Aorta (tissue), 5 donors: ENCODE measurements at regions not wholly inside any gene's neighbourhood (a gene's known extent, or its start where the extent isn't known, plus 50 kb on each side); places are given as distances from the start of the nearest gene placed in this dataset.

Experiments used
- ATAC-seq: fragments of 200-7000 bp; cut with Tn5 transposase; one replicate; pipeline ENCODE4 v1.9.1; 2022; ENCODE audit warnings: moderate library complexity; ENCODE audit not compliant: low FRiP score
- DNase-seq, 2 donors: peaks; one replicate each; pipeline ENCODE4 v3.0.0-alpha.2; 2020
- H3K27ac ChIP-seq, 2 donors: one replicate each; pipeline ENCODE4 v1.5.1; 2013; ENCODE audit warnings: low read length in 2 of 2, mild to moderate bottlenecking in 2 of 2, moderate library complexity in 2 of 2, control low read depth in 1 of 2, inconsistent platforms in 1 of 2, low read depth in 1 of 2
- H3K27me3 ChIP-seq, 2 donors: one replicate each; pipeline ENCODE4 v1.6.1; 2013; ENCODE audit warnings: control low read depth in 1 of 2, low read length in 1 of 2, mild to moderate bottlenecking in 1 of 2, moderate library complexity in 1 of 2; ENCODE audit not compliant: insufficient read depth in 2 of 2, control insufficient read depth in 1 of 2
- H3K36me3 ChIP-seq, 2 donors: one replicate each; pipeline ENCODE4 v1.6.1; 2013; ENCODE audit warnings: control low read depth in 1 of 2, low read length in 1 of 2, mild to moderate bottlenecking in 1 of 2; ENCODE audit not compliant: insufficient read depth in 2 of 2, control insufficient read depth in 1 of 2
- H3K4me1 ChIP-seq, 2 donors: one replicate each; pipeline ENCODE4 v1.6.1; 2013; ENCODE audit warnings: low read length in 2 of 2, control low read depth in 1 of 2, mild to moderate bottlenecking in 1 of 2, moderate library complexity in 1 of 2; ENCODE audit not compliant: insufficient read depth in 2 of 2, control insufficient read depth in 1 of 2
- H3K4me3 ChIP-seq, 2 donors: one replicate each; pipeline ENCODE4 v1.5.1; 2013; ENCODE audit warnings: low read length in 2 of 2, control low read depth in 1 of 2, mild to moderate bottlenecking in 1 of 2
- H3K9me3 ChIP-seq: one replicate; pipeline ENCODE4 v1.6.1; 2013; ENCODE audit warnings: mild to moderate bottlenecking, low read length; ENCODE audit not compliant: control insufficient read depth
- WGBS, 2 donors: extraction: QIAGEN DNeasy Blood & Tissue Kit; methylation state at CpG; one replicate each; pipeline ENCODE4 v1.1.7; 2013; 5-methylcytosine and 5-hydroxymethylcytosine counted together
- intact Hi-C, 2 donors: fragments of 100-400 bp; cut with DNase I; formaldehyde crosslinking; loops; one replicate each; pipeline versions ENCODE4 v1.14.2 to v1.15.0; 2022
- donor health status: healthy with polysubstance abuse.
- donor health status: Bipolar disorder and iron deficiency.
- donor health status: DM: no; HTN: no; CAD: no.
- donor health status: DM: no; HTN: no; CAD: no.
- donor health status: DM: yes; HTN: yes; CAD: no.

GRCh38 chr1:14082331-14082730 is 382.3 kb downstream of the PRDM2 start:
- Histone ChIP-seq H3K27me3 (no peaks in the 10 kb centered on the region), H3K27ac (no peak overlapping the region), H3K4me3 (no peak overlapping the region), H3K4me1 (no peaks in the 10 kb centered on the region), H3K9me3 (no peaks in the 10 kb centered on the region), H3K36me3 (no peaks in the 10 kb centered on the region)
- intact Hi-C loops: no loop called here
- 59 to 74% methylated on average over 5 of the region's 5 CpGs for WGBS, 2 donors
- DNase-seq (no peak), ATAC-seq (no peak)

DNA sequence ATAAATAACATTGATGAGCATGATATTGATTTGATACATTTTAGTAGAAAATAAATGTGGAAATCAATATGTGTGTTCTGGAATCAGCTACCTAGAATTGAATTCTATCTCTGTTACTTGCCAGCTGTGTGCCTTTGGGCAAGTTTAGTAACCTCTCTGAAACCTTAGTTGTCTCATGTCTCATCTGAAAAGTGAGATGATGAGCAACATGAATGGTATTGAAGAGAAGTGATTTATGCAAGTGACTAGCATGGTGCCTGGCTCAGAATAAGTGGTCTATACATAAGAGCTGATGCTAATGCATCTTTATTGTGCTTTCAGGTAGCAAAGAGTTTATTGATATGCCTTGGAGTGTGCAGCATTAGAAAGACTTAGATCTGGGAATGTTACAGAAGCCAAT is 383.3 kb downstream of the PRDM2 start:
- Histone ChIP-seq H3K4me1 (no peaks in the 10 kb centered on the region), H3K27me3 (no peaks in the 10 kb centered on the region), H3K36me3 (no peaks in the 10 kb centered on the region), H3K27ac (no peak overlapping the region), H3K4me3 (no peak overlapping the region), H3K9me3 (no peaks in the 10 kb centered on the region)
- intact Hi-C loops: no loop called here
- DNase-seq (no peak), ATAC-seq (no peak)

DNA sequence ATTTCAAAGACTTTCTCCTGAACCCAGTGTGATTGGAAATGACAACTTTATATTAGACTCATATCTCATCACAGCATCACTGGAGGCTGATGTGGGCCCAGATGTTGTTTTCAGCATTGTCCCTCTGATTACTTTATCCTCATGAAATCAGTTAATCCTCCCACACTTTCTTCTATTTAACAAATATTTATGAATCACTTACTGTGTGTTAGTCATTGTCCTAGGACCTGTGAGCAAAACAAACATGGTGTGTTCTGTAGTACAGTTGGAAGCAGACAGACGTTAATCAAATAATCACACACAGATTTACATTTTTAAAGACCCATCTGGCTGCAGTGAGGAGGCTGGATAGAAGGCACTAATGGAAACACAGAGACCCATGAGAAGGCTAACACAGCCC is 383.7 kb downstream of the PRDM2 start:
- 52 to 57% methylated on average over 1 of the region's 1 CpG for WGBS, 2 donors
- intact Hi-C loops: no loop called here
- H3K9me3 ChIP-seq: no peaks in the 10 kb centered on the region
- no peaks in the 10 kb centered on the region for H3K27me3 ChIP-seq
- H3K36me3 ChIP-seq: no peaks in the 10 kb centered on the region
- no peak for ATAC-seq
- no peaks in the 10 kb centered on the region for H3K4me1 ChIP-seq
- no peak for DNase-seq
- no peak overlapping the region for H3K27ac ChIP-seq
- H3K4me3 ChIP-seq: no peak overlapping the region

DNA sequence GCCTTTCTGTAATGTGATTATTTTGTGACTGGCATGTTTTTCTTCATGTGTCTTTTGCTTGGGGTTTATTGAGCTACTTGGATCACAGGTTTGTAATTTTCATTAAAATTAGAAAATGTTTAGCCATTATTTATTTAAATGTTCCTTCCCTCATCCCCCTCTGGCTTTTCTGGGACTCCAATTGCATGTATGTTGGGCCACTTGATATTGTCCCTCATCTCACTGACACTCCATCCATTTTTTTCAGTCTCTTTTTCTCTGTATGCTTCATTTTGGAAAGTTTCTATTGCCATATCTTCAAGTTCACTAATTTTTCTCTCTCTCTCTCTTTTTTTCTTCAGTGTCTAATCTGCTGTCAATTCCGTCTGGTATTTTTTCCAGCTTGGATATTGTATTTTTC is 390.1 kb downstream of the PRDM2 start:
- no peak overlapping the region for H3K4me3 ChIP-seq
- no peaks in the 10 kb centered on the region for H3K4me1 ChIP-seq
- WGBS, 2 donors: 88 to 91% methylated on average over 1 of the region's 1 CpG
- no peak overlapping the region for H3K27ac ChIP-seq
- intact Hi-C loops: loop anchor here in 1 of 2 donors (10.0 kb wide), 1 partner anchor 645 kb away; no protein-coding TSS in a partner anchor
- no peaks in the 10 kb centered on the region for H3K27me3 ChIP-seq
- peaks cover 2% of the 10 kb centered on the region for H3K9me3 ChIP-seq
- DNase-seq: no peak
- ATAC-seq: no peak
- H3K36me3 ChIP-seq: no peaks in the 10 kb centered on the region

DNA sequence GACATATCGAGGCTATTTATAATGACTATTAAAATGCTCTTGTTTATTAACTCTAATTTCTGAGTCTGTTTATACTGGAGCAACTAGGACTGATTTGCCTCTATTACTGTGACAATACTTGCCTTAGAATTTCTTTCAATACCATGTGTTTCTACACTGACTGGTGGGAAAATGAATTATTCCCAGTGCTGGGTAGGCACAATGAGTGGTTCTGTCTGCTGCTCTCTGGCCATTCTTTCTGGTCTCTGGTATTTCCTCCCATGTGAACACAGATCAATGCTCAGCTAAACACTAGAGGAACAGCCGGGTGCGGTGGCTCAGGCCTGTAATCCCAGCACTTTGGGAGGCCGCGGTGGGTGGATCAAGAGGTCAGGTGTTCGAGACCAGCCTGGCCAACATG is 390.5 kb downstream of the PRDM2 start:
- 84 to 94% methylated on average over 6 of the region's 6 CpGs for WGBS, 2 donors

GRCh38 chr1:14094611-14095400 is 394.8 kb downstream of the PRDM2 start:
- intact Hi-C loops: loop anchor here in 1 of 2 donors (10.0 kb wide), 1 partner anchor 640 kb away; no protein-coding TSS in a partner anchor
- DNase-seq (no peak), ATAC-seq (no peak)
- H3K9me3 ChIP-seq: peaks cover 2% of the 10 kb centered on the region
- H3K4me1 ChIP-seq: no peaks in the 10 kb centered on the region
- 51 to 53% methylated on average over 4 of the region's 4 CpGs for WGBS, 2 donors
- no peak overlapping the region for H3K4me3 ChIP-seq
- H3K27me3 ChIP-seq: peaks cover 0 to 2% of the 10 kb centered on the region in 2 donors
- H3K27ac ChIP-seq: no peak overlapping the region
- no peaks in the 10 kb centered on the region for H3K36me3 ChIP-seq

More for the DNA sequence above, 390.5 kb downstream of the PRDM2 start:
- Histone ChIP-seq H3K27me3 (no peaks in the 10 kb centered on the region), H3K36me3 (no peaks in the 10 kb centered on the region), H3K27ac (no peak overlapping the region), H3K9me3 (peaks cover 2% of the 10 kb centered on the region), H3K4me1 (no peaks in the 10 kb centered on the region), H3K4me3 (no peak overlapping the region)
- ATAC-seq (no peak), DNase-seq (no peak)
- intact Hi-C loops: loop anchor here in 1 of 2 donors (10.0 kb wide), 1 partner anchor 644 kb away; no protein-coding TSS in a partner anchor

DNA sequence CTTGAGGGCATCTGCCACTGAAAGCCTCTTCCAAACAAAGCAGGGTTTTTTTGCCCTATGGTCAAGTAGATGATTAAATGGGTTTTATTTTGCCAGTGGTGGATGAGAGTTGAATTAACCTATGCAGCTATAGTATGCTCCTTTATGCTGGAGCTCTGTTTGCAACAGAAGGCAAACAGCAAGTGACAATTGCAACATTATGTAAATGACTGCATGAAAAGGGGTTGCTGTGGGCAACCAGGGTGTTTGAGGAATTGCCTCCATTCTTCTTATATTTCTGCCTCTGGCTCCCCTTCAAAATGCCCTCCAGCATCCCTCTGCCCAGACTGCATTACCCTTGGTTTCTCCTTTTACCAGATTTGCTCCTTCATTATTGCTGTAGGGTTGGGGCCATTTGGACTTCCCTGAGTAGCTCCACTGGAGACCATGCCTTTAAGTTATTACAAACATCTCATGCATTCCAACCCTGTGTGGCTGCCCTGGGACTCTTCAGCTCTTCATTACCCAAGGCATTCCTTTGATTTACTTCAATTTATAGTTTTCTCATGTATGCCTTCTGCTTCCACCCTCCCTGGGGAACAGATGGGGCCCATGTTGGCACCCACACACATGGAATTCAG is 398.4 kb downstream of the PRDM2 start:
- no peak overlapping the region for H3K27ac ChIP-seq
- DNase-seq (no peak), ATAC-seq (no peak)
- no peaks in the 10 kb centered on the region for H3K9me3 ChIP-seq
- intact Hi-C loops: loop anchor here in 1 of 2 donors (10.0 kb wide), 1 partner anchor 636 kb away; no protein-coding TSS in a partner anchor
- no peaks in the 10 kb centered on the region for H3K4me1 ChIP-seq
- H3K27me3 ChIP-seq: peaks cover 0 to 2% of the 10 kb centered on the region in 2 donors
- no peaks in the 10 kb centered on the region for H3K36me3 ChIP-seq
- no peak overlapping the region for H3K4me3 ChIP-seq

- no peak overlapping the region for H3K4me3 ChIP-seq
- no peak for ATAC-seq
- H3K4me1 ChIP-seq: no peaks in the 10 kb centered on the region
- H3K27ac ChIP-seq: no peak overlapping the region
- no peaks in the 10 kb centered on the region for H3K36me3 ChIP-seq
- intact Hi-C loops: no loop called here
- DNase-seq: no peak
- H3K27me3 ChIP-seq: peaks cover 0 to 2% of the 10 kb centered on the region in 2 donors
- WGBS, 2 donors: 96 to 98% methylated on average over 1 of the region's 1 CpG
- H3K9me3 ChIP-seq: no peaks in the 10 kb centered on the region
Observed at GRCh38 chr1:14100444-14100843, 400.5 kb downstream of the PRDM2 start.

- ATAC-seq: no peak
- 92 to 93% methylated on average over 9 of the region's 9 CpGs for WGBS, 2 donors
Observed at GRCh38 chr1:14100919-14101318, 400.9 kb downstream of the PRDM2 start.

More at GRCh38 chr1:14100919-14101318, 400.9 kb downstream of the PRDM2 start:
- Histone ChIP-seq H3K27ac (no peak overlapping the region), H3K27me3 (peaks cover 0 to 2% of the 10 kb centered on the region in 2 donors), H3K4me3 (no peak overlapping the region), H3K9me3 (no peaks in the 10 kb centered on the region), H3K4me1 (no peaks in the 10 kb centered on the region), H3K36me3 (no peaks in the 10 kb centered on the region)
- DNase-seq: no peak
- intact Hi-C loops: no loop called here
